Adrenal gland (tissue), 5 donors: ENCODE measurements at regions not wholly inside any gene's neighbourhood (a gene's known extent, or its start where the extent isn't known, plus 50 kb on each side); places are given as distances from the start of the nearest gene placed in this dataset.

Source experiments
- CTCF ChIP-seq, 6 experiments: fragments of 450-650 bp in 4 of 6; fragments of 200-600 bp in 2 of 6; sonication (generic) in 1 of 6; IDR thresholded peaks; 1 replicate in 5 of 6; 2 replicates in 1 of 6; pipeline versions ENCODE4 v1.5.1 to v1.8.0; 2016 to 2021; ENCODE audit warnings: antibody characterized with exemption in 6 of 6, mild to moderate bottlenecking in 2 of 6, moderate library complexity in 1 of 6
- POLR2A ChIP-seq, 2 donors: fragments of 450-650 bp; IDR thresholded peaks; one replicate each; pipeline ENCODE4 v1.6.1; 2017; ENCODE audit warnings: antibody characterized with exemption in 2 of 2, mild to moderate bottlenecking in 2 of 2, moderate library complexity in 1 of 2
- donor health status: DM: no; HTN: no; CAD: no.

GRCh38 chr2:239802185-239802649, 222.9 kb downstream of the NDUFA10 start:
- TF ChIP-seq CTCF (IDR thresholded peaks at IDR 0.05) = no peak
- no peak for TF ChIP-seq POLR2A (IDR thresholded peaks at IDR 0.05)
